NCI-H2196 (cell line): ENCODE measurements at regions not wholly inside any gene's neighbourhood (a gene's known extent, or its start where the extent isn't known, plus 50 kb on each side); places are given as distances from the start of the nearest gene placed in this dataset.
"Not testable (repeated sequence)": the region's sequence is repeated elsewhere in the genome, so short reads cannot be mapped to it uniquely, and the experiment has no call there.

Source experiments
- DNase-seq: peaks from one replicate; lab custom pipeline; 2025; ENCODE audit not compliant: unreplicated experiment; lab: John Stamatoyannopoulos, UW

DNA sequence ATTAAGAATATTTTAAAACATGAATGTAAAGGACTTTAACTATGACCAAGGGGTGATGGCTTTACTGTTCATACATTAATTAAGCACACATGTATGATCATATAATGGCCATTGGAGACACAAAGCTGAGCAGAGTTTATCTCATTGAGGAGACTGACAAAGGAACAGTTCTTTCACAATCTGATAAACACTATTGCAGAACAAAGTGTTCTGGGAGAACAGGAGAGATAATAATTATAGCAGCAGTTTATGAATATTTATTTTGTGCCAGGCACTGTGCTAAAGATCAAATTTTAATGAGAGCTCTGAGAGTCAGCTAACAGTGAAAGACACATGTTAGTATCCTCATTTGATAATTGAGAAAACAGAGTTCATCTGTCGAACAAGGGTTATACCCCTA lies 242.4 kb upstream of the NR3C2 start:
- DNase-seq = no peak

DNA sequence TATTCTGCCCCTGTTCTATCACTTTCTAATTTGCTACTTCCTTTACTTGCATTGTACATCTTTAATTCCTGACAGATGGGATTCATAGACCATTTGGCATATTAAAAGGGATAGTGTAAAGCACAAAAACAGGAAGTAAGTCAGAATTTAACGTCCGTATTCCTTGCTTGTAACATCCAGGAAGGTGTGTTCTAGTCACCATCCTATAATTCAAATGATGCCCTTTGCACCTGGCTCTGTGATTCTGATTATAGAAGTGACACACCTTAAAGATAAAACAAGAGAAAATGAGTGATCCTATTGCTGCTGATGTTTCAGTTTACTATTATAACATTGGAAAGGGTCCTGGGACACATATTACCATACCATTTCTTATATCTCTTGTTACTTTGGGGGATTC lies 238.7 kb upstream of the NR3C2 start:
- no peak for DNase-seq

GRCh38 chr4:148676344-148676743 lies 234.1 kb upstream of the NR3C2 start:
- DNase-seq = no peak

- no peak for DNase-seq
Measured at GRCh38 chr4:148674876-148675275, 232.7 kb upstream of the NR3C2 start.

DNA sequence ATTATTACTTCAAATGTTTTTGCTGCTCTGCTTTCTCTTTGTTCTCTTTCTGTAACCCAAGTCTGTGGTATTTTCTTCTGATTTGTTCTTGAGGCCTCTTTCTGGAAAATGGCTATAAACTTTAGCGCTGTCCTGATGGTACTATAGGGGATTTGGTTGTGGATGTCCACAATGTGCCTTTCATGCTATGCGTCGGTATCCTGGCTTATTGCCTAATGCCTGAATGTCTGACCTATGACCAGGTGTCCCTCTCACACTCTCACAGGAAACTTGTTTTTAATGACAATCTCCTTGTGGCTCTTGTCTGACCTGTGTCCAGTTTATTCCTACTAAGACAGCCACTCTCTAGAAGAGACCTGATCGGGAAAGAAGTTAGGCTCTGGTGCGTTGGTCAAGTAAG lies 222.4 kb upstream of the NR3C2 start:
- DNase-seq = no peak

GRCh38 chr4:148654131-148654530 lies 211.9 kb upstream of the NR3C2 start:
- no peak for DNase-seq

DNA sequence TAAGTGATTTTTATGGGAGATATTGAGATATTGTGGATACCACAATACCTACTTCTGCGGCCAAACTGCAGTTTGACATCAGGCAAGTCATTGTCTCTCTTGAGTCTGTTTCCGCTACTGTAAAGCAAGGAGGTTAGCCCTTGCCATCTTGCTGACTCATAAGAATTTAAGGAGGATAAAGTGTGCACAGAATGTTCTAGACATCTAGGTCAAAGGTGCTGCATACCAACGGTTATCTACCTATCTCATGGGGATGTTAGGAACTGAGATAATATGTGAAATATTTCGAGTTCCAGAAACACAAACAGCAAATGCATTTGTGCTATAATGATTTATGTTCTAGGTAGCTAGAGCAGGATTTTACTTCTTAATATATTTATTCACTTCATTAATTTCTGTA lies 211.5 kb upstream of the NR3C2 start:
- no peak for DNase-seq

DNA sequence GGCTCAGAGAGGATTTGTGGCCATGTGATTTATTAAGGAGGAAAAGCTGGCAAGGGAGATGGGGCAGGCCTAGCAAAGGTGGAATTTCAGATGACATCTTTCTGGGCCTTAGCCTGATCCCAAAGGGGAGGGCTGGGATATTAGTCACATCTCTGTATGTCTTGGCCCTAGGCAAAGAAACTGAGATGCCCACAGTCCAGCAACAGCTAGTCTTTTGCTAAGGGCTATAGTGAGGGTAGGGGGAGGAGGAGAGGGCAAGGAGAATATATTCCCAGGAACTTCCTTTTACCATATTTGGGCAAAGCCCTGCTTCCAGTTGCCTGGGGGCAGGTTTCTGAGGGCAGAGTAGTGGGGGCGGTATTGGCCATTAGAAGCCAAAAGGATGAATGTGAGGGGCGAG lies 209.8 kb upstream of the NR3C2 start:
- DNase-seq = no peak

GRCh38 chr4:148649652-148650331 lies 207.6 kb upstream of the NR3C2 start:
- no peak for DNase-seq

DNA sequence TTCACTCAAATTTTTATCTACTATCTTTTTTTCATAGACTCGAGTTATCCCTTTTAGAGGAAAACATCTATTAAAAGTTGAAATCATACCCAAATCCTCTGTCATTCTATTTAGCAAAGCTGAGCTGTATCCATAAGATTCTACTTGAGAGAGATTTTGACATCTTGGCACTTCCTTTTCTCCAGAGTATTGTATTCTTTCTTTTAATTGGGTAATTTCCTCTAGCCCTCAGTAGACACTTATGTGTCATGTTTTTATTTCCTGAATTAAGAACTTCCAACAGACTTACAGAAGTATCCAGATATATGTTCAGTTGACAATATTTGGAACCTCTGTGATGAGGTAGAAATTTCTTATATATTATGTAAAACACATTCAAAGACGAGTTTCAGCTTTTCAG lies 201.6 kb upstream of the NR3C2 start:
- DNase-seq = no peak

DNA sequence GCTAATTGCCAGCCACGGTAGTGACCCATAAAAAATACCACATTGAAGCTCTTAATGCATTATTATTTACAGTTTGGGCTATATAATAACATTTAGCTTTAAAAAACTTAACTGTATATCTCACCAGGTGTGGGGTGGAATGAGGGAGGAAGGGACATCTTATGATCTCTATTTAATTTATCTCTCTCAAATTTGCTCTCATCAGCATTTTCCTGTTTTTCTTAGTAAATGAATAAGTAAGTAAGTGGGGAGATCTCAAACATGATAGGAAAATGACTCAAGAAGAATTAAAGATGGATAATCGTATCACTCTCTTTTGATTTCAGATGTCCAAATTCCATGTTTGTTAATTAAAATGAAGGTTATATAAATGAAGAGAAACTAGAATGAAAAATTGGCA lies 200.7 kb upstream of the NR3C2 start:
- DNase-seq = no peak

DNA sequence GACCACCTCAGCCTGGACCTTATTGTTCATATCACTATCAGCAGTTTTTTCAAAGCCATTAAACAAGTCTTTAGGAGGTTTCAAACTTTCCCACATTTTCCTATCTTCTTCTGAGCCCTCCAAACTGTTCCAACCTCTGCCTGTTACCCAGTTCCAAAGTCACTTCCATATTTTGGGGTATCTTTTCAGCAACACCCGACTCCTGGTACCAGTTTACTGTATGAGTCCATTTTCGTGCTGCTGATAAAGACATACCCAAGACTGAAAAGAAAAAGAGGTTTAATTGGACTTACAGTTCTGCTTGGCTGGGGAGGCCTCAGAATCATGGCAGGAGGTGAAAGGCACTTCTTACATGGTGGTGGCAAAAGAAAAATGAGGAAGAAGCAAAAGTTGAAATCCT lies 195.9 kb upstream of the NR3C2 start:
- not testable (repeated sequence) for DNase-seq

DNA sequence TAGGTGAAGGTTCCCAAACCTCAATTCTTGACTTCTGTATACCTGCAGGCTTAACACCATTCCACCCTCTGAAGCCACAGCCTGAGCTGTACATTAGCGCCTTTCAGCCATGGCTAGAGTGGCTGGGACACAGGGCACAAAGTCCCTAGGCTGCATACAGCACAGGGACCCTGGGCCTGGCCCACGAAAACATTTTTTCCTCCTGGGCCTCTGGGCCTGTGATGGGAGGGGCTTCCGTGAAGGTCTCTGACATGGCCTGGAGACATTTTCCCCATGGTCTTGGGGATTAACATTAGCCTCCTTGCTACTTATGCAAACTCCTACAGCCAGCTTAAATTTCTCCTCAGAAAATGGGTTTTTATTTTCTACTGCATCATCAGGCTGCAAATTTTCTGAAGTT lies 195.2 kb upstream of the NR3C2 start:
- not testable (repeated sequence) for DNase-seq

DNA sequence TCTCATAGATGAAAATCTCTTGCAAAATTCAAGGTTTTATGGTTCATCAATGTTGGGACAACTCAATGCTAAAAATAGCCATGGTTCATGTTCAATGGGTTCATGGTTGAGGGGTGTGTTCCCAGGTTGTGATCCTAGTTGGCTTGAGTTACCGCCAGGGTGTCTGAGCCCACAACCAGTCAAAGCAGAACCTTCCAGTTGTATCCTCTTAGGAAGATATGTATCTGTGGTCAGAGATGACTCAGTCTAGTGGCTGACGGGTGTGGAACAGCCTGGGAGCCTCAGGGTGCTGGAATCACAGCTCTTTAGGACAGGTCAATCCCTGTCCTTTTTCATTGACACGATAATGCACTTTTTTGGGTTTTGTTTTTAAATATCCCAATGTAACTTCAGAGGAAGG lies 192.3 kb upstream of the NR3C2 start:
- no peak for DNase-seq

DNA sequence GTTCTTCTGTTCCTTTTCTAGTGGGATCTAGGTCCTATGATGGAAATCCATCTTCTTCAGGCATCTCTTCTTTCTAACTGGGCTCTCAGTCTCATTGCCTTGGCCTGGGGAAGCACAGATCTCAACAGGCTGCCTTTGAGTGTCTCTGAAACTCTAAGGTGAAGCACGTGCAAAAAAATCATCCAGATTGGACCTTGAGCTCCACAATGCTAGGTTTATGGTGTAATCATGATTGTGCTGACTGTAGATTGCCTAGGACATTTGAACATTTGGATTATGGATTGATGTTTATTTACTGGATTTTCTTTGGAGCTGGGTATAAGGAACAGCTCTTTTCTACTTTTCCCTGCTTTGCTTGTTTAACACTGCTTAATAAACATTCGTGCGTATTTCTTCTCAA lies 191.5 kb upstream of the NR3C2 start:
- DNase-seq = no peak

GRCh38 chr4:148632476-148632875 lies 190.3 kb upstream of the NR3C2 start:
- DNase-seq = no peak

DNA sequence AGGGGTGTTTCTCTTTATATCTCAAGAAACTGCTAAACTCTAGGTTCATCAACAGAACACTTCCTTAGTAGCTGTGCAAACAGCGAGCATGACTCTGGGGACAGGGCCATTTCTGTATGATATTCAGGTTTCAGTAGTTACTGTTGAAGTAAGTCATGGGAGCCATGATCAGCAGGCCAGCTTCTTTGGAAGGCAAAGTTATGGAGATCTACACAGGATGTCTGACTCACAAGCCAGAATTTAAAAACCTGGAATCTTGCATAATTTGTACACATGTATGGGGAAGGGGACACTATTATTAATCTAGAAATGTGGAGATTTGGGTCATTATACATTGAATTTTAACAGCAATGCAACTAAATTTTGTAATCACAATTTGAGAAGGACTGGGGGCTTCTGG lies 187.8 kb upstream of the NR3C2 start:
- DNase-seq = no peak

- DNase-seq = no peak
Measured at GRCh38 chr4:148618856-148619255, 176.6 kb upstream of the NR3C2 start.

DNA sequence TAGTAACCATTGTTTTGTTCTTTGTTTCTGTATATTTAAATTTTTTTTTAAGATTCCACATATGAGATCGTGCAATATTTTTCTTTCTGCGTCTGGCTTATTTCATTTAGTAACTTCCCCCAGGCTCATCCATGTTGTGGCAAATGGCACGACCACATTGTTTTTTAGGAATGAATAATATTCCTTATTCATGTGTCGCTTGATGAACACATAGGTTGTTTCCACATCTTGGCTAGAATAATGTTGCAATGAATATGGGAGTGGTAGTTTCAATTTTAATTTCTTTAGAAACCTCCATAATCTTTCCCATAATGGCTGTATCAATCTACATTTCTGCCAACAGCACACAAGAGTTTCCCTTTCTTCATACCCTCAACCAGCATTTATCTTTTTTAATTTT lies 166.8 kb upstream of the NR3C2 start:
- DNase-seq = no peak

DNA sequence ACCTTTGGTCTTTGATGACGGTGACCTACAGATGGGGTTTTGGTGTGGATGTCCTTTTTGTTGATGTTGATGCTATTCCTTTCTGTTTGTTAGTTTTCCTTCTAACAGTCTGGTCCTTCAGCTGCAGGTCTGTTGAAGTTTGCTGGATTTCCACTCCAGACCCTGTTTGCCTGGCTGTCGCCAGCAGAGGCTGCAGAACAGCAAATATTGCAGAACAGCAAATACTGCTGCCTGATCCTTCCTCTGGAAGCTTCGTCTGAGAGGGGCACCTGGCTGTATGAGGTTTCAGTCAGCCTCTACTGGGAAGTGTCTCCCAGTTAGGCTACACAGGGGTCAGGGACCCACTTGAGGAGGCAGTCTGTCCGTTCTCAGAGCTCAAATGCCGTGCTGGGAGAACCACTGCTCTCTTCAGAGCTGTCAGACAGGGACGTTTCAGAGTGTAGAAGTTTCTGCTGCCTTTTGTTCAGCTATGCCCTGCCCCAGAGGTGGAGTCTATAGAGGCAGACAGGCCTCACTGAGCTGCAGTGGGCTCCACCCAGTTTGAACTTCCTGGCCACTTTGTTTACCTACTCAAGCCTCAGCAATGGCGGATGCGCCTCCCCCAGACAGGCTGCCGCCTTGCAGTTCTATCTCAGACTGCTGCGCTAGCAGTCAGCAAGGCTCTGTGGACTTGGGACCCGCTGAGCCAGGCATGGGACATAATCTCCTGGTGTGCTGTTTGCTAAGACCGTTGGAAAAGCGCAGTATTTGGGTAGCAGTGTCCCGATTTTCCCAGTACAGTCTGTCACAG lies 156.4 kb upstream of the NR3C2 start:
- DNase-seq = not testable (repeated sequence)

- DNase-seq = no peak
Measured at GRCh38 chr4:148589182-148589581, 147.0 kb upstream of the NR3C2 start.

DNA sequence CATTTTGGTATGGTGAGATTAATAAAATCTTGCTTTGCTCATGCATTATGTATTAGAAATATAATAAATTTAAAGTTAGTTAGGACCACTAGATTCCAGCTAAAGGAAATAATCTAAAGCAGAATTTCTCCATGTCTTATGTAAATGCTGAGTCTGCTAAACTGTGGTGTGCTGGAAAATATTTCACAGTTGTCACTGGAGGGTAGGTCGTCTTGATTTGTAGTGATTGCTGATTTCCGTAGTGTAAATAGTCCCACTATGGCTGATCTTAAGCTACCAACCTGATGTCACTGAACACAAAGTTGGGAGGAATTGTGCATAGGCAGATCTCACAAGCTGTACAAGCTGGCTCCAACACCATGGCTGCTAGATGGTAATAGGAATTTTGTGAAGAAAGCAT lies 133.4 kb upstream of the NR3C2 start:
- no peak for DNase-seq

DNA sequence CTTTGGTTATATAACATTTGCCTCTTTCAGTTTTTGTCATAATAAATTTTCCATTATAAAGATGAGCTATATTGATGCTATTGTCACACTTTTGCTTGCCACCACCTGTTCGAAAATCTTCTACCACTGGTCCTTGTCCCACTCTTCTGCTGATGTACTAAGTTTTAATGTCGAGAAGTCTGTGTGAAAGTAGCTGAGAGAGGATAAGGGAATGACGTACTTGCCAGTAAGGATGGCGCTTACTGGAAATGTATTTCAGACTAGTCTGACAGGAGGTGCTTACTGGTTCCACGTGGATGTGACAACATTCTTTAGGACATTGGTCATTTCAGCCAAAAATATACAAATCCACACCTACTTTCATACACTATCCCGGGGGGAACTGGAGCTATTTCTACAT lies 132.7 kb upstream of the NR3C2 start:
- DNase-seq = no peak
